ENCODE measurements at regions not wholly inside any gene's neighbourhood (a gene's known extent, or its start where the extent isn't known, plus 50 kb on each side); places are given as distances from the start of the nearest gene placed in this dataset.

DNA sequence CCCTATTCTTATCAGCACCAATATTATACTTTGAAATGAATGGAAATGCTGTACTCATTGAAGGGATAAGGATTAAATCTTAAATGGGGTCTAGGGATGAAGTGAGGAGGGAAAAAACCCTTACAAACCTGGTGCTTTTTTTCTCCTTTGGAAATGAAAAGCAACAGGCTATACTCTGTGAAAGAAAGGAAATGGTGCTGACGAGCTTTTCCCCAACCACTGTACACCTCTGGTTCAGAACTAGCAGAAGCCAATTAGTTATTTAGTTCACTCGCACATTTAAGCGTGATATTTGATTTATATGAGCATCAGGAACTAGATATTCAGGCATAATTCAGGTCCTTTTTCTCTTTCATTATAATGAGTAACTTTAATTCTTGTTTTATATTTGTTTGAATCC, 74.5 kb upstream of the S1PR1 start:
- RAD21 ChIA-PET (ENCODE audit: unreplicated experiment) = no interaction called here
- H3K79me2 ChIP-seq (ENCODE audit: control insufficient read depth, insufficient read depth, low read length) = no peaks in the 10 kb centered on the region
- no peak overlapping the region for H3K9ac ChIP-seq (ENCODE audit: control insufficient read depth, insufficient read depth, low read length)
- DNase-seq (ENCODE audit: low read depth, low spot score) (no peak), ATAC-seq (no peak), FAIRE-seq (no peak)
- H3K4me1 ChIP-seq (ENCODE audit: control insufficient read depth, insufficient read depth, low read length) = no peaks in the 10 kb centered on the region
- SMC1A ChIA-PET (ENCODE audit: uncharacterized antibody, unreplicated experiment) = interaction anchor here (1.3 kb wide), 1 partner anchor 90 kb away, joined by 3 read pairs; no protein-coding TSS in a partner anchor
- no peaks in the 10 kb centered on the region for H3K36me3 ChIP-seq (ENCODE audit: control insufficient read depth in 2 of 2, insufficient read depth in 2 of 2, low read length in 1 of 2)
- H3K27me3 ChIP-seq (replicated peaks in 1 of 2; ENCODE audit: control insufficient read depth in 2 of 2, insufficient read depth in 2 of 2, low read length in 1 of 2) = no peaks in the 10 kb centered on the region
- H3K4me2 ChIP-seq (ENCODE audit: control insufficient read depth, insufficient read depth) = no peak overlapping the region
- intact Hi-C loops (cut with micrococcal nuclease; ENCODE audit: unreplicated experiment) (no loop called here), in situ Hi-C loops (cut with MboI) (no loop called here)
- WGBS (ENCODE audit: insufficient coverage, insufficient replicate concordance, low lambda C conversion rate, missing lambda C conversion rate) = 100% methylated on average over 3 of the region's 3 CpGs
- H3K9me3 ChIP-seq (replicated peaks; ENCODE audit: control insufficient read depth, insufficient read depth, low read length) = no peaks in the 10 kb centered on the region
- H4K20me1 ChIP-seq (ENCODE audit: control insufficient read depth, insufficient read depth) = no peaks in the 10 kb centered on the region
- no TSS peak for BruUV-seq (replicated peaks)
- POLR2A ChIA-PET = interaction anchor here (0.8 kb wide), 1 partner anchor 82 kb away, joined by 3 read pairs; no protein-coding TSS in a partner anchor
- no peak overlapping the region for H3K4me3 ChIP-seq
- CTCF ChIA-PET = interaction anchor here (1.0 kb wide), 1 partner anchor 32 kb away, joined by 3 read pairs; no protein-coding TSS in a partner anchor
- no peak overlapping the region for H3K27ac ChIP-seq (ENCODE audit: control insufficient read depth, insufficient read depth)
- TF ChIP-seq, protein P1, sequence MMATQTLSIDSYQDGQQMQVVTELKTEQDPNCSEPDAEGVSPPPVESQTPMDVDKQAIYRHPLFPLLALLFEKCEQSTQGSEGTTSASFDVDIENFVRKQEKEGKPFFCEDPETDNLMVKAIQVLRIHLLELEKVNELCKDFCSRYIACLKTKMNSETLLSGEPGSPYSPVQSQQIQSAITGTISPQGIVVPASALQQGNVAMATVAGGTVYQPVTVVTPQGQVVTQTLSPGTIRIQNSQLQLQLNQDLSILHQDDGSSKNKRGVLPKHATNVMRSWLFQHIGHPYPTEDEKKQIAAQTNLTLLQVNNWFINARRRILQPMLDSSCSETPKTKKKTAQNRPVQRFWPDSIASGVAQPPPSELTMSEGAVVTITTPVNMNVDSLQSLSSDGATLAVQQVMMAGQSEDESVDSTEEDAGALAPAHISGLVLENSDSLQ (IDR thresholded peaks at IDR 0.05) = no peak
- TF ChIP-seq ZNF217 (IDR thresholded peaks at IDR 0.05) (no peak), ZNF274 (IDR thresholded peaks at IDR 0.05; ENCODE audit: insufficient read depth, insufficient read length) (no peak), EGR1 (IDR thresholded peaks at IDR 0.05; ENCODE audit: borderline replicate concordance in 1 of 2, low read depth in 2 of 2, low read length in 2 of 2) (no peak), RB1 (IDR thresholded peaks at IDR 0.05; ENCODE audit: borderline replicate concordance) (no peak), NRF1 (conservative IDR thresholded peaks at IDR 0.05; ENCODE audit: low read depth, low read length) (no peak), IKZF2 (IDR thresholded peaks at IDR 0.05) (no peak), ETV6 (conservative IDR thresholded peaks at IDR 0.05 in 1 of 2, IDR thresholded peaks at IDR 0.05 in 1 of 2; ENCODE audit: borderline replicate concordance in 1 of 2, low read depth in 1 of 2) (no peak), SMARCA5 (IDR thresholded peaks at IDR 0.05) (no peak)
- TF ChIP-seq, protein P2, sequence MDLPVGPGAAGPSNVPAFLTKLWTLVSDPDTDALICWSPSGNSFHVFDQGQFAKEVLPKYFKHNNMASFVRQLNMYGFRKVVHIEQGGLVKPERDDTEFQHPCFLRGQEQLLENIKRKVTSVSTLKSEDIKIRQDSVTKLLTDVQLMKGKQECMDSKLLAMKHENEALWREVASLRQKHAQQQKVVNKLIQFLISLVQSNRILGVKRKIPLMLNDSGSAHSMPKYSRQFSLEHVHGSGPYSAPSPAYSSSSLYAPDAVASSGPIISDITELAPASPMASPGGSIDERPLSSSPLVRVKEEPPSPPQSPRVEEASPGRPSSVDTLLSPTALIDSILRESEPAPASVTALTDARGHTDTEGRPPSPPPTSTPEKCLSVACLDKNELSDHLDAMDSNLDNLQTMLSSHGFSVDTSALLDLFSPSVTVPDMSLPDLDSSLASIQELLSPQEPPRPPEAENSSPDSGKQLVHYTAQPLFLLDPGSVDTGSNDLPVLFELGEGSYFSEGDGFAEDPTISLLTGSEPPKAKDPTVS (IDR thresholded peaks at IDR 0.05; ENCODE audit: low read depth, low read length) = no peak
- TF ChIP-seq, protein P3, sequence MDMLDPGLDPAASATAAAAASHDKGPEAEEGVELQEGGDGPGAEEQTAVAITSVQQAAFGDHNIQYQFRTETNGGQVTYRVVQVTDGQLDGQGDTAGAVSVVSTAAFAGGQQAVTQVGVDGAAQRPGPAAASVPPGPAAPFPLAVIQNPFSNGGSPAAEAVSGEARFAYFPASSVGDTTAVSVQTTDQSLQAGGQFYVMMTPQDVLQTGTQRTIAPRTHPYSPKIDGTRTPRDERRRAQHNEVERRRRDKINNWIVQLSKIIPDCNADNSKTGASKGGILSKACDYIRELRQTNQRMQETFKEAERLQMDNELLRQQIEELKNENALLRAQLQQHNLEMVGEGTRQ (IDR thresholded peaks at IDR 0.05; ENCODE audit: borderline replicate concordance, low read depth, low read length) = no peak
- TF ChIP-seq, protein P4, sequence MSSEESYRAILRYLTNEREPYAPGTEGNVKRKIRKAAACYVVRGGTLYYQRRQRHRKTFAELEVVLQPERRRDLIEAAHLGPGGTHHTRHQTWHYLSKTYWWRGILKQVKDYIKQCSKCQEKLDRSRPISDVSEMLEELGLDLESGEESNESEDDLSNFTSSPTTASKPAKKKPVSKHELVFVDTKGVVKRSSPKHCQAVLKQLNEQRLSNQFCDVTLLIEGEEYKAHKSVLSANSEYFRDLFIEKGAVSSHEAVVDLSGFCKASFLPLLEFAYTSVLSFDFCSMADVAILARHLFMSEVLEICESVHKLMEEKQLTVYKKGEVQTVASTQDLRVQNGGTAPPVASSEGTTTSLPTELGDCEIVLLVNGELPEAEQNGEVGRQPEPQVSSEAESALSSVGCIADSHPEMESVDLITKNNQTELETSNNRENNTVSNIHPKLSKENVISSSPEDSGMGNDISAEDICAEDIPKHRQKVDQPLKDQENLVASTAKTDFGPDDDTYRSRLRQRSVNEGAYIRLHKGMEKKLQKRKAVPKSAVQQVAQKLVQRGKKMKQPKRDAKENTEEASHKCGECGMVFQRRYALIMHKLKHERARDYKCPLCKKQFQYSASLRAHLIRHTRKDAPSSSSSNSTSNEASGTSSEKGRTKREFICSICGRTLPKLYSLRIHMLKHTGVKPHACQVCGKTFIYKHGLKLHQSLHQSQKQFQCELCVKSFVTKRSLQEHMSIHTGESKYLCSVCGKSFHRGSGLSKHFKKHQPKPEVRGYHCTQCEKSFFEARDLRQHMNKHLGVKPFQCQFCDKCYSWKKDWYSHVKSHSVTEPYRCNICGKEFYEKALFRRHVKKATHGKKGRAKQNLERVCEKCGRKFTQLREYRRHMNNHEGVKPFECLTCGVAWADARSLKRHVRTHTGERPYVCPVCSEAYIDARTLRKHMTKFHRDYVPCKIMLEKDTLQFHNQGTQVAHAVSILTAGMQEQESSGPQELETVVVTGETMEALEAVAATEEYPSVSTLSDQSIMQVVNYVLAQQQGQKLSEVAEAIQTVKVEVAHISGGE (CRISPR knock-in tag; IDR thresholded peaks at IDR 0.05) = no peak
- TF ChIP-seq, protein P5, sequence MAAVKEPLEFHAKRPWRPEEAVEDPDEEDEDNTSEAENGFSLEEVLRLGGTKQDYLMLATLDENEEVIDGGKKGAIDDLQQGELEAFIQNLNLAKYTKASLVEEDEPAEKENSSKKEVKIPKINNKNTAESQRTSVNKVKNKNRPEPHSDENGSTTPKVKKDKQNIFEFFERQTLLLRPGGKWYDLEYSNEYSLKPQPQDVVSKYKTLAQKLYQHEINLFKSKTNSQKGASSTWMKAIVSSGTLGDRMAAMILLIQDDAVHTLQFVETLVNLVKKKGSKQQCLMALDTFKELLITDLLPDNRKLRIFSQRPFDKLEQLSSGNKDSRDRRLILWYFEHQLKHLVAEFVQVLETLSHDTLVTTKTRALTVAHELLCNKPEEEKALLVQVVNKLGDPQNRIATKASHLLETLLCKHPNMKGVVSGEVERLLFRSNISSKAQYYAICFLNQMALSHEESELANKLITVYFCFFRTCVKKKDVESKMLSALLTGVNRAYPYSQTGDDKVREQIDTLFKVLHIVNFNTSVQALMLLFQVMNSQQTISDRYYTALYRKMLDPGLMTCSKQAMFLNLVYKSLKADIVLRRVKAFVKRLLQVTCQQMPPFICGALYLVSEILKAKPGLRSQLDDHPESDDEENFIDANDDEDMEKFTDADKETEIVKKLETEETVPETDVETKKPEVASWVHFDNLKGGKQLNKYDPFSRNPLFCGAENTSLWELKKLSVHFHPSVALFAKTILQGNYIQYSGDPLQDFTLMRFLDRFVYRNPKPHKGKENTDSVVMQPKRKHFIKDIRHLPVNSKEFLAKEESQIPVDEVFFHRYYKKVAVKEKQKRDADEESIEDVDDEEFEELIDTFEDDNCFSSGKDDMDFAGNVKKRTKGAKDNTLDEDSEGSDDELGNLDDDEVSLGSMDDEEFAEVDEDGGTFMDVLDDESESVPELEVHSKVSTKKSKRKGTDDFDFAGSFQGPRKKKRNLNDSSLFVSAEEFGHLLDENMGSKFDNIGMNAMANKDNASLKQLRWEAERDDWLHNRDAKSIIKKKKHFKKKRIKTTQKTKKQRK (IDR thresholded peaks at IDR 0.05; ENCODE audit: low read depth, low read length) = no peak
- no peak overlapping the region for H2AFZ ChIP-seq (ENCODE audit: control insufficient read depth, low read depth, low read length)
